Right lobe of liver (tissue), 6 donors: ENCODE measurements at regions not wholly inside any gene's neighbourhood (a gene's known extent, or its start where the extent isn't known, plus 50 kb on each side); places are given as distances from the start of the nearest gene placed in this dataset.
A peak's percentile ranks its signal among the peaks of the same experiment; 100 is the strongest.

Experiments
- ATAC-seq, 4 donors: fragments of 200-7000 bp; cut with Tn5 transposase; one replicate each; pipeline ENCODE4 v1.9.1; 2020; ENCODE audit warnings: mild to moderate bottlenecking in 4 of 4, moderate library complexity in 4 of 4
- DNase-seq, 3 donors: peaks; one replicate each; pipeline ENCODE4 v3.0.0-alpha.2; 2020
- H3K27ac ChIP-seq, 3 donors: fragments of 200-600 bp; one replicate each; pipeline ENCODE4 v1.8.0; 2022
- H3K27me3 ChIP-seq, 2 donors: fragments of 200-600 bp; one replicate each; pipeline ENCODE4 v1.8.0; 2022
- H3K36me3 ChIP-seq, 4 donors: fragments of 200-600 bp; sonication (generic) in 1 of 4; one replicate each; pipeline versions ENCODE4 v1.5.1 to v1.8.0; 2017 to 2022; ENCODE audit warnings: control low read depth in 1 of 4
- H3K4me1 ChIP-seq, 4 donors: fragments of 200-600 bp; sonication (generic) in 1 of 4; one replicate each; pipeline versions ENCODE4 v1.5.1 to v1.8.0; 2017 to 2022; ENCODE audit warnings: control low read depth in 1 of 4
- H3K4me3 ChIP-seq, 3 donors: fragments of 200-600 bp; one replicate each; pipeline ENCODE4 v1.8.0; 2022
- H3K9me3 ChIP-seq, 4 donors: fragments of 200-600 bp; sonication (generic) in 1 of 4; one replicate each; pipeline versions ENCODE4 v1.5.1 to v1.8.0; 2017 to 2022; ENCODE audit warnings: control low read depth in 1 of 4
- POLR2A ChIP-seq: fragments of 450-650 bp; IDR thresholded peaks from one replicate; pipeline ENCODE4 v1.6.1; 2017; ENCODE audit warnings: antibody characterized with exemption, mild to moderate bottlenecking
- WGBS: methylation state at CpG from one replicate; pipeline ENCODE4 v1.1.6; 2018; ENCODE audit warnings: low coverage, low lambda C conversion rate; ENCODE audit not compliant: insufficient coverage; ENCODE audit errors: missing lambda C conversion rate; 5-methylcytosine and 5-hydroxymethylcytosine counted together
- intact Hi-C, 2 donors: fragments of 100-400 bp; cut with DNase I; formaldehyde crosslinking; loops; one replicate each; pipeline versions ENCODE4 v1.11.2 to v1.14.1; 2022
- TF ChIP-seq, protein P1 (sequence below), 4 donors: fragments of 200-600 bp in 3 of 4; fragments of 450-650 bp in 1 of 4; IDR thresholded peaks; one replicate each; pipeline versions ENCODE4 v1.5.1 to v1.8.0; 2016 to 2022; ENCODE audit warnings: antibody characterized with exemption in 4 of 4, mild to moderate bottlenecking in 2 of 4
- donor health status: DM: no; HTN: yes; CAD: no.
- donor health status: DM: no; HTN: no; CAD: no.
- donor health status: DM: no; HTN: no; CAD: no.
- donor health status: DM: no; HTN: yes; CAD: no.
- donor health status: DM: no; HTN: yes; CAD: no.

DNA sequence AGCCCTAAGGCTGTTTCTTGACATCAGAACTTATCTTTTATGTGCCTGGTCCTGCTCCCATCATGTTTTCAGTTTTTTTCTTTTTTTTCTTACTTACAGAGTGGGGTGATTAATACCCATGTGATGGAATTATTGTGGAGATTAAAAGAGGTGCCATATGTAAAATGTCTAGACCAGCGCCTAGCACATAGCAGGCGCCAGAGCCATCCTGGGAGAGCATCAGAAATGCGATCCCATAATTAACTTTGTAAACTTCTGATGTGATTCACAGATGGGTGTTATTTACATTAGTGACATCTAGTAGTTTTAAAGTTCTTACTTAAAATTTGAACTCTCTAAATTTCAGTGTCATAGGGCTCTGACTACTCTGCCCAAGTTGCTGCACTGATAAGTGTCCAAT is 66.2 kb upstream of the PGRMC2 start:
- 96% methylated on average over 3 of the region's 3 CpGs for WGBS
- no peaks in the 10 kb centered on the region for H3K9me3 ChIP-seq
- H3K27ac ChIP-seq = no peak overlapping the region
- intact Hi-C loops = no loop called here
- no peaks in the 10 kb centered on the region for H3K36me3 ChIP-seq
- no peak for TF ChIP-seq POLR2A
- TF ChIP-seq, protein P1, sequence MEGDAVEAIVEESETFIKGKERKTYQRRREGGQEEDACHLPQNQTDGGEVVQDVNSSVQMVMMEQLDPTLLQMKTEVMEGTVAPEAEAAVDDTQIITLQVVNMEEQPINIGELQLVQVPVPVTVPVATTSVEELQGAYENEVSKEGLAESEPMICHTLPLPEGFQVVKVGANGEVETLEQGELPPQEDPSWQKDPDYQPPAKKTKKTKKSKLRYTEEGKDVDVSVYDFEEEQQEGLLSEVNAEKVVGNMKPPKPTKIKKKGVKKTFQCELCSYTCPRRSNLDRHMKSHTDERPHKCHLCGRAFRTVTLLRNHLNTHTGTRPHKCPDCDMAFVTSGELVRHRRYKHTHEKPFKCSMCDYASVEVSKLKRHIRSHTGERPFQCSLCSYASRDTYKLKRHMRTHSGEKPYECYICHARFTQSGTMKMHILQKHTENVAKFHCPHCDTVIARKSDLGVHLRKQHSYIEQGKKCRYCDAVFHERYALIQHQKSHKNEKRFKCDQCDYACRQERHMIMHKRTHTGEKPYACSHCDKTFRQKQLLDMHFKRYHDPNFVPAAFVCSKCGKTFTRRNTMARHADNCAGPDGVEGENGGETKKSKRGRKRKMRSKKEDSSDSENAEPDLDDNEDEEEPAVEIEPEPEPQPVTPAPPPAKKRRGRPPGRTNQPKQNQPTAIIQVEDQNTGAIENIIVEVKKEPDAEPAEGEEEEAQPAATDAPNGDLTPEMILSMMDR (IDR thresholded peaks at IDR 0.05) = no peak
- ATAC-seq (no peak), DNase-seq (no peak)
- no peaks in the 10 kb centered on the region for H3K27me3 ChIP-seq
- peaks cover 0 to 43% (median 3%) of the 10 kb centered on the region in 4 donors for H3K4me1 ChIP-seq
- no peak overlapping the region for H3K4me3 ChIP-seq

DNA sequence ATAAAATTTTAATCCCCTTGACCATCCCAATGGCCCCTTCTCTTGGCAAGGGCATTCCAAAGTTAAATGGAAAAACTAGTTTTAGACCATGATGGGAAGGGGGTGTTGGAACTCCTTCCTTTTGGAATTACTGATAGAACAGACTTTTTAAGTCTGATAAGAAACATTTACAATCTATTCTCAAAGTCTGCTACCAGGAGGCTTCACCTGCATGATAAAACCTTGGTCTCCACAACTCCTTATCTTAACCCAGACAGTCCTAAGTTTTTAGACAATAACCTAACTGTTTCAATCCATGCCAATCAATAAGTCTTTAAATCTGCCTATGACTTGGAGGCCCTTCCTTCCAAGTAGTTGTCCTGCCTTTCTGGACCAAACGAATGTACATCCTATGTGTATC is 63.9 kb upstream of the PGRMC2 start:
- Histone ChIP-seq H3K27me3 (no peaks in the 10 kb centered on the region), H3K9me3 (no peaks in the 10 kb centered on the region), H3K4me1 (peaks cover 0 to 58% (median 5%) of the 10 kb centered on the region in 4 donors), H3K36me3 (no peaks in the 10 kb centered on the region), H3K27ac (peak overlapping the region in 1 of 3 donors; percentile 24), H3K4me3 (no peak overlapping the region)
- WGBS = 87% methylated on average over 1 of the region's 1 CpG
- TF ChIP-seq POLR2A = no peak
- TF ChIP-seq, protein P1 (IDR thresholded peaks at IDR 0.05) = no peak
- intact Hi-C loops = no loop called here
- no peak for DNase-seq
- ATAC-seq = no peak

DNA sequence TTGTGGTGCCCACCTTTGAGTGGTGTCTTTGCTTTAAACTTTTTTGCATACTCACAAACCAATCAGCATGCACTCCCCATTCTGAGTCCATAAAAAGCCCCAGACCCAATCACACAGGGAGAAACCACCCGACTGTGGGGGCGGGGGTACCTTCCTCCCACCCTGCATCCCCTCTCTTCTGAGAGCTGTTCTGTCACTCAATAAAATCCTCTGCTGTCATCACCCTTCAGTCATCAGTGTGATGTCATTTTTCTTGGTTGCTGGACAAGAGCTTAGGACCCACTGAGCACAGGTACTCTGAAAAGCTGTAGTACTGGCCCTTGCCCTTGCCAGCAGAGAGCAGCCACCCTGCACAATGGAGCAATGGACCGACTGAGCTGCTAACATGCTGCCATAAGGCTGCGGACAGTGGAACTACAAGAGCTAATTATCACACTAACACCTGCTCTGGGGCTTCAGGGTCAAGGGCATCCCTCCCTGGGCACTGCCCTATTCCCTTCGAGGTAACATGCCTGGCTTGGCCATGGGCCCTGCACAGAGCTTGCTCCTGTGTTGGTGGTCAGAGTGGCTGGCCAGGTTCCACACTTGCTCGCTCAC is 62.9 kb upstream of the PGRMC2 start:
- intact Hi-C loops = no loop called here
- DNase-seq = peak in 1 of 3 donors; percentile 48
- Histone ChIP-seq H3K27ac (peak overlapping the region in 1 of 3 donors; percentile 64), H3K4me3 (no peak overlapping the region), H3K9me3 (no peaks in the 10 kb centered on the region), H3K4me1 (peaks cover 0 to 58% (median 5%) of the 10 kb centered on the region in 4 donors), H3K36me3 (no peaks in the 10 kb centered on the region), H3K27me3 (no peaks in the 10 kb centered on the region)
- TF ChIP-seq, protein P1 (IDR thresholded peaks at IDR 0.05) = no peak
- TF ChIP-seq POLR2A = no peak
- peak; percentile 39 to 61 (median 51) for ATAC-seq
- 60% methylated on average over 3 of the region's 6 CpGs for WGBS

DNA sequence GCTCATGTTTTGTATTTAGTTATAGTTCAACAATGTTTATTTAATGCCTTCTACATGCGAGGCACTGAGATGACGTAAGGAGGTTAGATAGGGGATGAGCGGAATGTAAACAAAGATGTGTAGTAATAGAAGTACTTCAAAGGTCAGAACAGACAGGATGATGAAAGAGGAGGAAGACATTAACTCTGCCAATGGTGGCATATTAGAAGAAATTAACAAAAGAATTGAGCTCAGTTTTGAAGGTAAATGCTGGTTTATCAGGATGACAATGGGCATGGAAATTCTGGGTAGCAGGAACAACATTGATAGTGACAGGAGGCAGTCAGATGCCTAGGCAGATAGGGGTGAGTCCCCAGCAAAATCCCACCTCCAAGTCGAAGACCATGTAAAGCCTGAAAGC is 62.3 kb upstream of the PGRMC2 start:
- DNase-seq (no peak), ATAC-seq (peak; percentile 76 to 92 (median 82))
- Histone ChIP-seq H3K27me3 (no peaks in the 10 kb centered on the region), H3K27ac (peak overlapping the region in 1 of 3 donors; percentile 64), H3K4me3 (no peak overlapping the region), H3K36me3 (no peaks in the 10 kb centered on the region), H3K9me3 (no peaks in the 10 kb centered on the region), H3K4me1 (peaks cover 0 to 56% (median 5%) of the 10 kb centered on the region in 4 donors)
- no peak for TF ChIP-seq POLR2A
- TF ChIP-seq, protein P1 (IDR thresholded peaks at IDR 0.05) = no peak
- 36% methylated on average over 4 of the region's 4 CpGs for WGBS
- intact Hi-C loops = no loop called here
